Activated naive CD4-positive, alpha-beta T cell treated with anti-CD3 and anti-CD28 coated beads, Interleukin-2, amount 10 ng/mL, durations not matched to agents 7 days and 5 days (primary cell): ENCODE measurements at regions not wholly inside any gene's neighbourhood (a gene's known extent, or its start where the extent isn't known, plus 50 kb on each side); places are given as distances from the start of the nearest gene placed in this dataset.

Experiments
- CTCF ChIA-PET: fragments of 350-600 bp; sonication (Branson Sonifier 250); formaldehyde crosslinking; loops from one replicate; lab custom pipeline; 2021; ENCODE audit warnings: antibody characterized with exemption; lab: Charles Lee
- DNase-seq: peaks from one replicate; pipeline ENCODE4 v3.0.0-alpha.2; 2020
- H3K27ac Mint-ChIP-seq: one replicate; pipeline ENCODE4 v1.8.0; 2021; ENCODE audit warnings: mild to moderate bottlenecking, moderate library complexity, mixed read lengths
- H3K27me3 Mint-ChIP-seq: one replicate; pipeline ENCODE4 v1.8.0; 2021; ENCODE audit warnings: mild to moderate bottlenecking, mixed read lengths
- H3K36me3 Mint-ChIP-seq: one replicate; pipeline ENCODE4 v1.8.0; 2021; ENCODE audit warnings: mixed read lengths
- H3K4me1 Mint-ChIP-seq: one replicate; pipeline ENCODE4 v1.8.0; 2021; ENCODE audit warnings: mixed read lengths
- H3K4me3 Mint-ChIP-seq: one replicate; pipeline ENCODE4 v1.8.0; 2021; ENCODE audit warnings: mild to moderate bottlenecking, moderate library complexity, mixed read lengths
- H3K9me3 Mint-ChIP-seq: one replicate; pipeline ENCODE4 v1.8.0; 2021; ENCODE audit warnings: mixed read lengths

- no peaks in the 10 kb centered on the region for H3K27me3 Mint-ChIP-seq
- no peak overlapping the region for H3K27ac Mint-ChIP-seq
- no peaks in the 10 kb centered on the region for H3K4me1 Mint-ChIP-seq
- DNase-seq, result no peak
- H3K36me3 Mint-ChIP-seq, result no peaks in the 10 kb centered on the region
- CTCF ChIA-PET, result no interaction called here
- peaks cover 1% of the 10 kb centered on the region for H3K9me3 Mint-ChIP-seq
- H3K4me3 Mint-ChIP-seq, result no peak overlapping the region
Observed at GRCh38 chr4:124564121-124564520, 148.4 kb downstream of the ANKRD50 start.

- Mint-ChIP-seq H3K9me3 (peaks cover 1% of the 10 kb centered on the region), H3K27ac (no peak overlapping the region), H3K4me3 (no peak overlapping the region), H3K27me3 (no peaks in the 10 kb centered on the region), H3K36me3 (no peaks in the 10 kb centered on the region), H3K4me1 (no peaks in the 10 kb centered on the region)
- DNase-seq, result no peak
- CTCF ChIA-PET, result no interaction called here
Observed at GRCh38 chr4:124565371-124565770, 147.2 kb downstream of the ANKRD50 start.

GRCh38 chr4:124566030-124566429 is 146.5 kb downstream of the ANKRD50 start:
- H3K36me3 Mint-ChIP-seq, result no peaks in the 10 kb centered on the region
- no peak for DNase-seq
- CTCF ChIA-PET, result no interaction called here
- H3K4me1 Mint-ChIP-seq, result no peaks in the 10 kb centered on the region
- H3K9me3 Mint-ChIP-seq, result peaks cover 1% of the 10 kb centered on the region
- H3K27ac Mint-ChIP-seq, result no peak overlapping the region
- no peaks in the 10 kb centered on the region for H3K27me3 Mint-ChIP-seq
- no peak overlapping the region for H3K4me3 Mint-ChIP-seq

- no peaks in the 10 kb centered on the region for H3K36me3 Mint-ChIP-seq
Observed at GRCh38 chr4:124573056-124573455, 139.5 kb downstream of the ANKRD50 start.

GRCh38 chr4:124579896-124580295 is 132.6 kb downstream of the ANKRD50 start:
- no peaks in the 10 kb centered on the region for H3K36me3 Mint-ChIP-seq
- CTCF ChIA-PET, result no interaction called here
- no peaks in the 10 kb centered on the region for H3K4me1 Mint-ChIP-seq
- no peak overlapping the region for H3K27ac Mint-ChIP-seq
- DNase-seq, result no peak
- H3K4me3 Mint-ChIP-seq, result no peak overlapping the region
- no peaks in the 10 kb centered on the region for H3K27me3 Mint-ChIP-seq
- H3K9me3 Mint-ChIP-seq, result peaks cover 10% of the 10 kb centered on the region

More at GRCh38 chr4:124573056-124573455, 139.5 kb downstream of the ANKRD50 start:
- H3K9me3 Mint-ChIP-seq, result peaks cover 2% of the 10 kb centered on the region
- no peaks in the 10 kb centered on the region for H3K4me1 Mint-ChIP-seq
- H3K4me3 Mint-ChIP-seq, result no peak overlapping the region
- CTCF ChIA-PET, result interaction anchor here (1.0 kb wide), 1 partner anchor 11 kb away, joined by 3 read pairs; no protein-coding TSS in a partner anchor
- H3K27me3 Mint-ChIP-seq, result no peaks in the 10 kb centered on the region
- no peak for DNase-seq
- no peak overlapping the region for H3K27ac Mint-ChIP-seq

GRCh38 chr4:124583797-124584196 is 128.7 kb downstream of the ANKRD50 start:
- CTCF ChIA-PET, result interaction anchor here (1.0 kb wide), 1 partner anchor 10 kb away, joined by 3 read pairs; no protein-coding TSS in a partner anchor
- Mint-ChIP-seq H3K4me1 (no peaks in the 10 kb centered on the region), H3K27ac (no peak overlapping the region), H3K27me3 (no peaks in the 10 kb centered on the region), H3K9me3 (peaks cover 10% of the 10 kb centered on the region), H3K4me3 (no peak overlapping the region), H3K36me3 (no peaks in the 10 kb centered on the region)
- DNase-seq, result no peak

- CTCF ChIA-PET, result no interaction called here
- H3K4me1 Mint-ChIP-seq, result no peaks in the 10 kb centered on the region
Observed at GRCh38 chr4:124589786-124590185, 122.7 kb downstream of the ANKRD50 start.

GRCh38 chr4:124590480-124590879 is 122.1 kb downstream of the ANKRD50 start:
- Mint-ChIP-seq H3K27me3 (no peaks in the 10 kb centered on the region), H3K9me3 (peaks cover 2% of the 10 kb centered on the region), H3K4me3 (no peak overlapping the region), H3K27ac (no peak overlapping the region), H3K4me1 (no peaks in the 10 kb centered on the region), H3K36me3 (no peaks in the 10 kb centered on the region)
- CTCF ChIA-PET, result no interaction called here
- no peak for DNase-seq

More at GRCh38 chr4:124589786-124590185, 122.7 kb downstream of the ANKRD50 start:
- Mint-ChIP-seq H3K9me3 (peaks cover 2% of the 10 kb centered on the region), H3K4me3 (no peak overlapping the region), H3K36me3 (no peaks in the 10 kb centered on the region), H3K27ac (no peak overlapping the region), H3K27me3 (no peaks in the 10 kb centered on the region)
- DNase-seq, result no peak

GRCh38 chr4:124591637-124592036 is 120.9 kb downstream of the ANKRD50 start:
- Mint-ChIP-seq H3K4me1 (no peaks in the 10 kb centered on the region), H3K27me3 (no peaks in the 10 kb centered on the region), H3K4me3 (no peak overlapping the region), H3K27ac (no peak overlapping the region), H3K9me3 (peaks cover 2% of the 10 kb centered on the region), H3K36me3 (no peaks in the 10 kb centered on the region)
- DNase-seq, result no peak
- CTCF ChIA-PET, result no interaction called here

GRCh38 chr4:124593494-124593893 is 119.0 kb downstream of the ANKRD50 start:
- DNase-seq, result no peak
- H3K9me3 Mint-ChIP-seq, result no peaks in the 10 kb centered on the region

GRCh38 chr4:124594945-124595344 is 117.6 kb downstream of the ANKRD50 start:
- Mint-ChIP-seq H3K4me3 (no peak overlapping the region), H3K36me3 (no peaks in the 10 kb centered on the region), H3K9me3 (no peaks in the 10 kb centered on the region), H3K4me1 (no peaks in the 10 kb centered on the region), H3K27ac (no peak overlapping the region), H3K27me3 (no peaks in the 10 kb centered on the region)
- CTCF ChIA-PET, result no interaction called here
- no peak for DNase-seq

More at GRCh38 chr4:124593494-124593893, 119.0 kb downstream of the ANKRD50 start:
- CTCF ChIA-PET, result no interaction called here
- no peaks in the 10 kb centered on the region for H3K27me3 Mint-ChIP-seq
- H3K36me3 Mint-ChIP-seq, result no peaks in the 10 kb centered on the region
- H3K4me3 Mint-ChIP-seq, result no peak overlapping the region
- no peak overlapping the region for H3K27ac Mint-ChIP-seq
- H3K4me1 Mint-ChIP-seq, result no peaks in the 10 kb centered on the region

GRCh38 chr4:124596816-124597215 is 115.7 kb downstream of the ANKRD50 start:
- no peaks in the 10 kb centered on the region for H3K27me3 Mint-ChIP-seq
- H3K9me3 Mint-ChIP-seq, result no peaks in the 10 kb centered on the region
- CTCF ChIA-PET, result no interaction called here
- H3K4me3 Mint-ChIP-seq, result no peak overlapping the region
- no peak overlapping the region for H3K27ac Mint-ChIP-seq
- DNase-seq, result no peak
- H3K4me1 Mint-ChIP-seq, result no peaks in the 10 kb centered on the region
- H3K36me3 Mint-ChIP-seq, result no peaks in the 10 kb centered on the region

GRCh38 chr4:124610211-124610610 is 102.3 kb downstream of the ANKRD50 start:
- CTCF ChIA-PET, result no interaction called here
- Mint-ChIP-seq H3K9me3 (no peaks in the 10 kb centered on the region), H3K4me1 (no peaks in the 10 kb centered on the region), H3K27ac (no peak overlapping the region), H3K27me3 (no peaks in the 10 kb centered on the region), H3K4me3 (no peak overlapping the region), H3K36me3 (no peaks in the 10 kb centered on the region)
- DNase-seq, result no peak
